ENCODE measurements at regions not wholly inside any gene's neighbourhood (a gene's known extent, or its start where the extent isn't known, plus 50 kb on each side); places are given as distances from the start of the nearest gene placed in this dataset.
"Not testable (repeated sequence)": the region's sequence is repeated elsewhere in the genome, so short reads cannot be mapped to it uniquely, and the experiment has no call there.

GRCh38 chr16:13453938-13454553, 465.9 kb upstream of the ERCC4 start:
- no peak for DNase-seq (ENCODE audit: low read depth, low spot score)

GRCh38 chr16:13463619-13464018, 456.3 kb upstream of the ERCC4 start:
- no peak for DNase-seq (ENCODE audit: low read depth, low spot score)

- DNase-seq (ENCODE audit: low read depth, low spot score), result no peak
Observed at GRCh38 chr16:13471036-13471435, 448.9 kb upstream of the ERCC4 start.

GRCh38 chr16:13478991-13479390, 441.0 kb upstream of the ERCC4 start:
- DNase-seq (ENCODE audit: low read depth, low spot score), result no peak

- no peak for DNase-seq (ENCODE audit: low read depth, low spot score)
Observed at GRCh38 chr16:13479549-13479948, 440.4 kb upstream of the ERCC4 start.

- DNase-seq (ENCODE audit: low read depth, low spot score), result no peak
Observed at GRCh38 chr16:13480801-13481200, 439.2 kb upstream of the ERCC4 start.

GRCh38 chr16:13483121-13483520, 436.8 kb upstream of the ERCC4 start:
- DNase-seq (ENCODE audit: low read depth, low spot score), result no peak

GRCh38 chr16:13489416-13489815, 430.5 kb upstream of the ERCC4 start:
- not testable (repeated sequence) for DNase-seq (ENCODE audit: low read depth, low spot score)

- DNase-seq (ENCODE audit: low read depth, low spot score), result no peak
Observed at GRCh38 chr16:13492046-13492445, 427.9 kb upstream of the ERCC4 start.

- DNase-seq (ENCODE audit: low read depth, low spot score), result no peak
Observed at GRCh38 chr16:13503960-13504635, 415.9 kb upstream of the ERCC4 start.

- no peak for DNase-seq (ENCODE audit: low read depth, low spot score)
Observed at GRCh38 chr16:13507530-13507929, 412.4 kb upstream of the ERCC4 start.

- no peak for DNase-seq (ENCODE audit: low read depth, low spot score)
Observed at GRCh38 chr16:13510425-13511151, 409.4 kb upstream of the ERCC4 start.

GRCh38 chr16:13517841-13518240, 402.1 kb upstream of the ERCC4 start:
- no peak for DNase-seq (ENCODE audit: low read depth, low spot score)

GRCh38 chr16:13519871-13520270, 400.1 kb upstream of the ERCC4 start:
- no peak for DNase-seq (ENCODE audit: low read depth, low spot score)

GRCh38 chr16:13521356-13521755, 398.6 kb upstream of the ERCC4 start:
- no peak for DNase-seq (ENCODE audit: low read depth, low spot score)

GRCh38 chr16:13527332-13527731, 392.6 kb upstream of the ERCC4 start:
- DNase-seq (ENCODE audit: low read depth, low spot score), result no peak

GRCh38 chr16:13528691-13529090, 391.3 kb upstream of the ERCC4 start:
- no peak for DNase-seq (ENCODE audit: low read depth, low spot score)

GRCh38 chr16:13529193-13529982, 390.6 kb upstream of the ERCC4 start:
- no peak for DNase-seq (ENCODE audit: low read depth, low spot score)

- no peak for DNase-seq (ENCODE audit: low read depth, low spot score)
Observed at GRCh38 chr16:13540771-13541170, 379.2 kb upstream of the ERCC4 start.

- DNase-seq (ENCODE audit: low read depth, low spot score), result no peak
Observed at GRCh38 chr16:13542284-13542683, 377.7 kb upstream of the ERCC4 start.

GRCh38 chr16:13543850-13544249, 376.1 kb upstream of the ERCC4 start:
- no peak for DNase-seq (ENCODE audit: low read depth, low spot score)

GRCh38 chr16:13545271-13545670, 374.7 kb upstream of the ERCC4 start:
- no peak for DNase-seq (ENCODE audit: low read depth, low spot score)
